A172 (cell line): ENCODE measurements at regions not wholly inside any gene's neighbourhood (a gene's known extent, or its start where the extent isn't known, plus 50 kb on each side); places are given as distances from the start of the nearest gene placed in this dataset.
"Not testable (repeated sequence)": the region's sequence is repeated elsewhere in the genome, so short reads cannot be mapped to it uniquely, and the experiment has no call there.

Experiments used
- DNase-seq: peaks from one replicate; pipeline ENCODE4 v3.0.0-alpha.2; 2015; ENCODE audit warnings: low spot score

GRCh38 chr11:36733721-36734120 lies 135.7 kb upstream of the RAG2 start:
- not testable (repeated sequence) for DNase-seq

DNA sequence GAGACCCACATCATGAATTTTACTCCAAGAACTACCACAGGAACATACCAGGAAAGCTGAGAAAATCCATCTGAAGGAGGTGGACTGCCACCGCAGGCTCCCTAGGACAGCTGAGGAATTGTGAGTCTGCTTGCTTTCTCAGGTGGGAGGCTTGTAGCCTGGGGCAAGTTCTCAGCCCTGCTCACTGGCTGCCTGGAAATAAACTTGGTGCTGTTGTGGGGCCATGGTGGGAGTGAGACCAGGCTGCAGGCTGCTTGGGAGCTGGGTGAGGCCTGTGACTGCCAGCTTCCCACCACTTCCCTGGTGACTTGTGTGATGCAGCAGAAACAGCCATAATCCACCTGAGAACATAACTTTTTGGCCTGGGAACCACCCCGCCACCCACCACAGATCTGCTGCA lies 132.7 kb upstream of the RAG2 start:
- no peak for DNase-seq

- no peak for DNase-seq
Measured at GRCh38 chr11:36729825-36730224, 131.8 kb upstream of the RAG2 start.

- DNase-seq = no peak
Measured at GRCh38 chr11:36726420-36726819, 128.4 kb upstream of the RAG2 start.

GRCh38 chr11:36724742-36725385 lies 126.8 kb upstream of the RAG2 start:
- DNase-seq = no peak

DNA sequence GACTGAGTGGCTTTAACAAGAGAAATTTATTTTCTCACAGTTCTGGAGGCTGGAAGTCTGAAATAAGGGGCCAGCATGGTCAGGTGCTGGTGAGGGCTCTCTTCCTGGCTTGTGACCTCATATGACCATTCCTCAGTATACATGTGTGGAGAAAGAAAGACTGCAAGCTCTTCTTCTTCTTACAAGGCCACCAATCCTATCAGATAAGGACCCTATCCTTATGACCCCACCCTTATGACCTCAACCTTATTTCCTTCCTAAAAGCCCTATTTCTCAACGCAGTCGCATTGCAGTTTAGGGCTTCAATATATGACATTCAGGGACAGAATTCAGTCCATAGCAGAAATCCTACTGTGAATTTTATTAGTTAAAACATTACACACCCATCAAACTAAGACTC lies 124.4 kb upstream of the RAG2 start:
- DNase-seq = no peak

GRCh38 chr11:36719358-36720107 lies 121.5 kb upstream of the RAG2 start:
- DNase-seq = no peak

- DNase-seq = no peak
Measured at GRCh38 chr11:36718451-36718850, 120.4 kb upstream of the RAG2 start.

- no peak for DNase-seq
Measured at GRCh38 chr11:36713715-36714114, 115.7 kb upstream of the RAG2 start.

GRCh38 chr11:36711104-36711825 lies 113.2 kb upstream of the RAG2 start:
- peak; percentile 4 for DNase-seq
